ENCODE measurements at regions not wholly inside any gene's neighbourhood (a gene's known extent, or its start where the extent isn't known, plus 50 kb on each side); places are given as distances from the start of the nearest gene placed in this dataset.

DNA sequence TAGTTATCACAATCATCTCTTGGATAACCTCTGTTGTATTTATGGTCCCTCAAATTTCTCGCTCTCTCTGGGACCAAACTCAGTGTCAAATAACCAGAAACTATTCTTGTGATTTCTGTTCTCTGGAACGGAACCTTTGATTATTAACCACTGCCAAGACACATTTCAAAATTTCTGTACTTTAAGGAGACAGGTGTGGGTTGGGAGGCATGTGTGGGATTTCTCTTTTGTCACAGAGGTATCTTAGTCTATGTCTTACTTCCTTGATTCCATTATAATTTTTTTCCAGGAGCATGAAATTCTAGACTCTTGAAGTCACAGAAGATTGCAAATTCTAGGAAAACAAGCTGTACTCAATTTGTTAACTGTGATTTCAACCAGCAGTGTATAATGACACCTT, 919.0 kb upstream of the B3GALT2 start:
- TF ChIP-seq, protein P1, sequence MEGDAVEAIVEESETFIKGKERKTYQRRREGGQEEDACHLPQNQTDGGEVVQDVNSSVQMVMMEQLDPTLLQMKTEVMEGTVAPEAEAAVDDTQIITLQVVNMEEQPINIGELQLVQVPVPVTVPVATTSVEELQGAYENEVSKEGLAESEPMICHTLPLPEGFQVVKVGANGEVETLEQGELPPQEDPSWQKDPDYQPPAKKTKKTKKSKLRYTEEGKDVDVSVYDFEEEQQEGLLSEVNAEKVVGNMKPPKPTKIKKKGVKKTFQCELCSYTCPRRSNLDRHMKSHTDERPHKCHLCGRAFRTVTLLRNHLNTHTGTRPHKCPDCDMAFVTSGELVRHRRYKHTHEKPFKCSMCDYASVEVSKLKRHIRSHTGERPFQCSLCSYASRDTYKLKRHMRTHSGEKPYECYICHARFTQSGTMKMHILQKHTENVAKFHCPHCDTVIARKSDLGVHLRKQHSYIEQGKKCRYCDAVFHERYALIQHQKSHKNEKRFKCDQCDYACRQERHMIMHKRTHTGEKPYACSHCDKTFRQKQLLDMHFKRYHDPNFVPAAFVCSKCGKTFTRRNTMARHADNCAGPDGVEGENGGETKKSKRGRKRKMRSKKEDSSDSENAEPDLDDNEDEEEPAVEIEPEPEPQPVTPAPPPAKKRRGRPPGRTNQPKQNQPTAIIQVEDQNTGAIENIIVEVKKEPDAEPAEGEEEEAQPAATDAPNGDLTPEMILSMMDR (IDR thresholded peaks at IDR 0.05): no peak
- no peak for TF ChIP-seq ZFX (IDR thresholded peaks at IDR 0.05; ENCODE audit: borderline replicate concordance)

Measured in 22Rv1 (cell line).